ENCODE measurements at regions not wholly inside any gene's neighbourhood (a gene's known extent, or its start where the extent isn't known, plus 50 kb on each side); places are given as distances from the start of the nearest gene placed in this dataset.
A peak's percentile ranks its signal among the peaks of the same experiment; 100 is the strongest.
"Not testable (repeated sequence)": the region's sequence is repeated elsewhere in the genome, so short reads cannot be mapped to it uniquely, and the experiment has no call there.

DNA sequence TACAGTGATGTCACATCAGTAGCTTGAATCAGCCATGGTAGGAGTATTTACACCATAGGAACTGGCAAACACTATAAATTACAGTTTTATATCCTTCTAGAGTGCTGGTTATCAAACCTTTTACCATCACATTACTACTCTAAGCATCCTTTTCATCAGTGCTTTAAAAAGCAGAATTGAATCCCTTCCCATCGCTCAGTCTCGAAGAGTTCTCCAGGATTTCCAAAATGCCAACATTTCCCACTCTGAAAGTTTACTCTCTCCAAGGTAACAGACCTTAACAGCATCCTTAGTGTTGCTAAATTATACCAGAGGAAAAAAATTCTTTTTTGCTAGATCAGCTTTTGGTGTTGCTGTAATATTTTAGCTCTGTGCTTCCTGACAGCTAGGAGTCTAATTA lies 209.4 kb upstream of the USP15 start:
- no peaks in the 10 kb centered on the region for H4K20me1 ChIP-seq (ENCODE audit: insufficient read depth, poor library complexity, severe bottlenecking)
- H3K36me3 ChIP-seq (replicated peaks; ENCODE audit: insufficient read depth, low read depth), result no peaks in the 10 kb centered on the region
- no peaks in the 10 kb centered on the region for H3K9me3 ChIP-seq (ENCODE audit: low read depth)
- WGBS (ENCODE audit: low lambda C conversion rate, missing lambda C conversion rate), result 96% methylated on average over 2 of the region's 2 CpGs
- H2AFZ ChIP-seq, result no peak overlapping the region
- H3K4me3 ChIP-seq, result no peak overlapping the region
- no peak overlapping the region for H3K27ac ChIP-seq
- TF ChIP-seq, protein P1, sequence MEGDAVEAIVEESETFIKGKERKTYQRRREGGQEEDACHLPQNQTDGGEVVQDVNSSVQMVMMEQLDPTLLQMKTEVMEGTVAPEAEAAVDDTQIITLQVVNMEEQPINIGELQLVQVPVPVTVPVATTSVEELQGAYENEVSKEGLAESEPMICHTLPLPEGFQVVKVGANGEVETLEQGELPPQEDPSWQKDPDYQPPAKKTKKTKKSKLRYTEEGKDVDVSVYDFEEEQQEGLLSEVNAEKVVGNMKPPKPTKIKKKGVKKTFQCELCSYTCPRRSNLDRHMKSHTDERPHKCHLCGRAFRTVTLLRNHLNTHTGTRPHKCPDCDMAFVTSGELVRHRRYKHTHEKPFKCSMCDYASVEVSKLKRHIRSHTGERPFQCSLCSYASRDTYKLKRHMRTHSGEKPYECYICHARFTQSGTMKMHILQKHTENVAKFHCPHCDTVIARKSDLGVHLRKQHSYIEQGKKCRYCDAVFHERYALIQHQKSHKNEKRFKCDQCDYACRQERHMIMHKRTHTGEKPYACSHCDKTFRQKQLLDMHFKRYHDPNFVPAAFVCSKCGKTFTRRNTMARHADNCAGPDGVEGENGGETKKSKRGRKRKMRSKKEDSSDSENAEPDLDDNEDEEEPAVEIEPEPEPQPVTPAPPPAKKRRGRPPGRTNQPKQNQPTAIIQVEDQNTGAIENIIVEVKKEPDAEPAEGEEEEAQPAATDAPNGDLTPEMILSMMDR (IDR thresholded peaks at IDR 0.05; ENCODE audit: poor library complexity), result no peak
- no peak for TF ChIP-seq EZH2 (IDR thresholded peaks at IDR 0.05; ENCODE audit: borderline replicate concordance)
- TF ChIP-seq EZH2phosphoT487 (IDR thresholded peaks at IDR 0.05; ENCODE audit: low read depth, severe bottlenecking, unreplicated experiment), result no peak
- no peak for DNase-seq (ENCODE audit: low spot score)
- no peaks in the 10 kb centered on the region for H3K79me2 ChIP-seq
- no peaks in the 10 kb centered on the region for H3K9me2 ChIP-seq (replicated peaks; ENCODE audit: insufficient read depth)
- H3K4me2 ChIP-seq, result no peak overlapping the region
- H3K4me1 ChIP-seq (ENCODE audit: insufficient read depth), result no peaks in the 10 kb centered on the region
- no peaks in the 10 kb centered on the region for H3K27me3 ChIP-seq

DNA sequence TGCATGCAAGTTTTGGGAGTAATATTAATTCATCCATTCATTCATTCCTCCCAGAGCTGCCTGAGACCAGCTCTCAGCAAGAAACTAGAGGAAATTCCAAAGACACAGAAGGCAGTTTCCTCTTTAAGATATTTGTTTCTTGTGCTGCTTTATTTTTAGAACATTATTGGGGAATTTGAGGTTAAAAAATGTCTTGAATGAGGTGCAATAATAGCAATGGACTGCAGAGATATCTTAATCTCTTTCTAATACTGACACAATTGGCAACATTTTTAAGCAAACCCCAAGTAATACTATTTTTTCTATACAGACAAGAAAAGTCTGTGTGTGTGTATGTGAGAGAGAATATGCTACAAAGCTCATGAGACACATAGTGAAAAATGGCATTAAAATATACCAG lies 190.2 kb upstream of the USP15 start:
- Histone ChIP-seq H3K9me2 (replicated peaks; ENCODE audit: insufficient read depth) (no peaks in the 10 kb centered on the region), H3K9me3 (ENCODE audit: low read depth) (no peaks in the 10 kb centered on the region), H3K4me2 (no peak overlapping the region), H3K4me3 (no peak overlapping the region), H3K27me3 (peaks cover 32% of the 10 kb centered on the region), H3K27ac (no peak overlapping the region), H4K20me1 (ENCODE audit: insufficient read depth, poor library complexity, severe bottlenecking) (no peaks in the 10 kb centered on the region), H2AFZ (no peak overlapping the region), H3K79me2 (no peaks in the 10 kb centered on the region), H3K36me3 (replicated peaks; ENCODE audit: insufficient read depth, low read depth) (no peaks in the 10 kb centered on the region), H3K4me1 (ENCODE audit: insufficient read depth) (no peaks in the 10 kb centered on the region)
- no peak for DNase-seq (ENCODE audit: low spot score)
- TF ChIP-seq EZH2phosphoT487 (IDR thresholded peaks at IDR 0.05; ENCODE audit: low read depth, severe bottlenecking, unreplicated experiment), result no peak
- TF ChIP-seq, protein P1 (IDR thresholded peaks at IDR 0.05; ENCODE audit: poor library complexity), result no peak
- no peak for TF ChIP-seq EZH2 (IDR thresholded peaks at IDR 0.05; ENCODE audit: borderline replicate concordance)

DNA sequence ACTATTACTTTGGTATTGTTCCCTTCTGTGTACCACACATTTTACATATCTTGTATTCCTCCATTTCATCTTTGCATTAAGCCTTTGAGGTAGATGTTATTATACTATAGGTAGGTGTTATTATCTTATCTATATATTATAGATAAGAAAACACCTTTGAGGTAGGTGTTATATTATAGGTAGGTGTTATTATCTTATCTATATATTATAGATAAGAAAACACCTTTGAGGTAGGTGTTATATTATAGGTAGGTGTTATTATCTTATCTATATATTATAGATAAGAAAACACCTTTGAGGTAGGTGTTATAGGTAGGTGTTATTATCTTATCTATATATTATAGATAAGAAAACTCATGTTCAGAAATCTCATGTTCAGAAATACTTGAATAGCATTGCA lies 187.0 kb upstream of the USP15 start:
- not testable (repeated sequence) for H3K4me2 ChIP-seq; H3K36me3 ChIP-seq (replicated peaks; ENCODE audit: insufficient read depth, low read depth); H3K9me2 ChIP-seq (replicated peaks; ENCODE audit: insufficient read depth); H3K9me3 ChIP-seq (ENCODE audit: low read depth); H4K20me1 ChIP-seq (ENCODE audit: insufficient read depth, poor library complexity, severe bottlenecking); H3K27ac ChIP-seq; H3K79me2 ChIP-seq; H2AFZ ChIP-seq; H3K4me3 ChIP-seq; H3K4me1 ChIP-seq (ENCODE audit: insufficient read depth); DNase-seq (ENCODE audit: low spot score)
- TF ChIP-seq EZH2phosphoT487 (IDR thresholded peaks at IDR 0.05; ENCODE audit: low read depth, severe bottlenecking, unreplicated experiment), result peak; percentile 94
- peaks cover 44% of the 10 kb centered on the region for H3K27me3 ChIP-seq

DNA sequence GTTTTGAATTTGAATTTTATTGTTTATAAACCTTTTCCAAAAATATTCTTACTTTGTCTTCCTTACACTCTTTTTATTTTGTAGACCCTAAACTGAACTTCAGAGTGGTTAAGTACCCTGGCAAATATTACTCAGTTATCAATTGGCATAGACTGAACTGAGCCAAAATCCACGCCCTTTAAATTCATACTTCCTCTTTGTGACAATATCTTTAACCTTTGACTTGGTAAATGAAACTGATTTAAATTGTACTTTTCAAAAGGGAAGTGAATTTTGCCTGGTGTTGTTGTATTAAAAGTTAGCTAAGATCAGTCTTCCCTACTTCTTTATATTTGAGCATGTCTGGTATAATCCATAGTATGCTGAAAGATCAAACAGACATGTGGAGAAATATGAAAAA lies 184.3 kb upstream of the USP15 start:
- Histone ChIP-seq H3K36me3 (replicated peaks; ENCODE audit: insufficient read depth, low read depth) (no peaks in the 10 kb centered on the region), H3K27ac (no peak overlapping the region), H3K4me1 (ENCODE audit: insufficient read depth) (no peaks in the 10 kb centered on the region), H3K9me2 (replicated peaks; ENCODE audit: insufficient read depth) (no peaks in the 10 kb centered on the region), H4K20me1 (ENCODE audit: insufficient read depth, poor library complexity, severe bottlenecking) (no peaks in the 10 kb centered on the region), H3K4me3 (no peak overlapping the region), H3K27me3 (peaks cover 26% of the 10 kb centered on the region), H3K9me3 (ENCODE audit: low read depth) (no peaks in the 10 kb centered on the region), H2AFZ (no peak overlapping the region), H3K79me2 (no peaks in the 10 kb centered on the region), H3K4me2 (no peak overlapping the region)
- WGBS (ENCODE audit: low lambda C conversion rate, missing lambda C conversion rate), result 94% methylated on average over 1 of the region's 1 CpG
- no peak for TF ChIP-seq EZH2 (IDR thresholded peaks at IDR 0.05; ENCODE audit: borderline replicate concordance)
- TF ChIP-seq EZH2phosphoT487 (IDR thresholded peaks at IDR 0.05; ENCODE audit: low read depth, severe bottlenecking, unreplicated experiment), result no peak
- TF ChIP-seq, protein P1 (IDR thresholded peaks at IDR 0.05; ENCODE audit: poor library complexity), result no peak
- DNase-seq (ENCODE audit: low spot score), result no peak

Data from hepatocyte (in vitro differentiated cells).